Glutamatergic neuron (in vitro differentiated cells): ENCODE measurements at regions not wholly inside any gene's neighbourhood (a gene's known extent, or its start where the extent isn't known, plus 50 kb on each side); places are given as distances from the start of the nearest gene placed in this dataset.

Experiments
- DNase-seq: peaks from one replicate; pipeline ENCODE4 v3.0.0; 2022
- H3K27ac Mint-ChIP-seq: one replicate; pipeline ENCODE4 v1.8.0; 2020; ENCODE audit warnings: mild to moderate bottlenecking, mixed read lengths, inconsistent platforms; ENCODE audit not compliant: unreplicated experiment
- H3K27me3 Mint-ChIP-seq: one replicate; pipeline ENCODE4 v1.8.0; 2020; ENCODE audit warnings: mild to moderate bottlenecking, moderate library complexity, mixed read lengths, inconsistent platforms; ENCODE audit not compliant: unreplicated experiment
- H3K36me3 Mint-ChIP-seq: one replicate; pipeline ENCODE4 v1.8.0; 2020; ENCODE audit warnings: mild to moderate bottlenecking, mixed read lengths, inconsistent platforms; ENCODE audit not compliant: unreplicated experiment
- H3K4me1 Mint-ChIP-seq: one replicate; pipeline ENCODE4 v1.8.0; 2020; ENCODE audit warnings: mild to moderate bottlenecking, low read depth, mixed read lengths, inconsistent platforms; ENCODE audit not compliant: unreplicated experiment
- H3K4me3 Mint-ChIP-seq: one replicate; pipeline ENCODE4 v1.8.0; 2020; ENCODE audit warnings: mild to moderate bottlenecking, mixed read lengths, inconsistent platforms; ENCODE audit not compliant: unreplicated experiment
- H3K9me3 Mint-ChIP-seq: one replicate; pipeline ENCODE4 v1.8.0; 2020; ENCODE audit warnings: mild to moderate bottlenecking, moderate library complexity, mixed read lengths, inconsistent platforms; ENCODE audit not compliant: unreplicated experiment
- TF ChIP-seq, protein P1 (sequence below): fragments of 200-600 bp; sonication (generic); IDR thresholded peaks from one replicate; pipeline ENCODE4 v1.5.0; 2021; ENCODE audit not compliant: partially characterized antibody, unreplicated experiment

DNA sequence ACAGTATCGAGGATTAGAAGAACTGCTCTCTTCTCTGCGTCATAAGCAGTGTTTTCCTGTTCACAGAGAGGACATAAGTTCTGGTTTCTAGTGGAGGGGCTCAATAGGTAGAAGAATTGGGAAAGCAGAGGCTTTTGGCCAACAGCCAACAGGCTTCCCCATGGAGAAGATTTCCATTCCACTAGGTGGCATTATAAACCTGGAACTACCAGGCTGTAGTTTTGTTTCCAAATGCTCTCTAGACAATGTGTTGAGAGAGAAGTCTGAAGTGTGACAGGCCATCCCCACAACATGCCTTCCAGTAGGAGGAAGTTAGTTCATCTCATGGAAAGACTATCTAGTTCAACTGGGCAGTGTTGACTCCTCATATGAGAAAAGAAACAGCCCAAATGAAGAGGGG is 63.8 kb upstream of the ANXA10 start:
- peaks cover 18% of the 10 kb centered on the region for H3K36me3 Mint-ChIP-seq
- H3K9me3 Mint-ChIP-seq = peaks cover 1% of the 10 kb centered on the region

DNA sequence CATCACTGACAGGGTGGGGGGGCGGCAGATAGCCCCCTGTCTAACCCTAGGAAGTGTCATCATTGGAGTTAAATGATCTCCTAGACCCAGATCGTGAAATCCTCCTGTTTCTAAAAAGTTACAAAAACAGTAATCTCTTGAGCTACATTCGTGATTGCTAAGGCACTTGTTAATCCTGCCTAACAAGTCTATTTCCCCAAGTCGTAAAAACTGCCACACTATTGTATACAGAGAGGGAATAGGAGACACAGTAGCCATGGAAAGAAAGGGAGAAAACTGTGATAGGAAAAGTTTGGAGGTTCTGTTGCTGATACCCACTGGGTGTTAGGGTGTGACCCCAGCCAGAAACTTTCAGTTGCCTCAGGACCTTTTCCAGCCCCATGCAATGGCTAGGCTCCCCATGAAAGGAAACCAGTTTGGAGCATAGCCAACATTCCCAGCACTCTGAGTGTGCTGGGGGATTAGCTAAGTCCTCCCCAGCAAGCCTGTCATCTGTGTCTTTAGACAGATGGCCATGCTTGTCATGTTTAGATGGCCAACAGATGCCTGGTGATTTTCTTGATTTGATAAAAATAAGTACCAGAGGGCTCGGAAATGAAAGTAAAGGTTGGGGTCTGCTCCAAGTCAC is 63.3 kb upstream of the ANXA10 start:
- no peak for DNase-seq
- H3K27me3 Mint-ChIP-seq = peaks cover 4% of the 10 kb centered on the region
- no peak overlapping the region for H3K4me3 Mint-ChIP-seq
- peaks cover 18% of the 10 kb centered on the region for H3K36me3 Mint-ChIP-seq
- H3K4me1 Mint-ChIP-seq = no peaks in the 10 kb centered on the region
- peaks cover 1% of the 10 kb centered on the region for H3K9me3 Mint-ChIP-seq
- TF ChIP-seq, protein P1, sequence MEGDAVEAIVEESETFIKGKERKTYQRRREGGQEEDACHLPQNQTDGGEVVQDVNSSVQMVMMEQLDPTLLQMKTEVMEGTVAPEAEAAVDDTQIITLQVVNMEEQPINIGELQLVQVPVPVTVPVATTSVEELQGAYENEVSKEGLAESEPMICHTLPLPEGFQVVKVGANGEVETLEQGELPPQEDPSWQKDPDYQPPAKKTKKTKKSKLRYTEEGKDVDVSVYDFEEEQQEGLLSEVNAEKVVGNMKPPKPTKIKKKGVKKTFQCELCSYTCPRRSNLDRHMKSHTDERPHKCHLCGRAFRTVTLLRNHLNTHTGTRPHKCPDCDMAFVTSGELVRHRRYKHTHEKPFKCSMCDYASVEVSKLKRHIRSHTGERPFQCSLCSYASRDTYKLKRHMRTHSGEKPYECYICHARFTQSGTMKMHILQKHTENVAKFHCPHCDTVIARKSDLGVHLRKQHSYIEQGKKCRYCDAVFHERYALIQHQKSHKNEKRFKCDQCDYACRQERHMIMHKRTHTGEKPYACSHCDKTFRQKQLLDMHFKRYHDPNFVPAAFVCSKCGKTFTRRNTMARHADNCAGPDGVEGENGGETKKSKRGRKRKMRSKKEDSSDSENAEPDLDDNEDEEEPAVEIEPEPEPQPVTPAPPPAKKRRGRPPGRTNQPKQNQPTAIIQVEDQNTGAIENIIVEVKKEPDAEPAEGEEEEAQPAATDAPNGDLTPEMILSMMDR = no peak
- no peak overlapping the region for H3K27ac Mint-ChIP-seq

More for the DNA sequence above, 63.8 kb upstream of the ANXA10 start:
- Mint-ChIP-seq H3K4me3 (no peak overlapping the region), H3K4me1 (no peaks in the 10 kb centered on the region), H3K27me3 (peaks cover 4% of the 10 kb centered on the region), H3K27ac (no peak overlapping the region)
- TF ChIP-seq, protein P1 = no peak
- no peak for DNase-seq

DNA sequence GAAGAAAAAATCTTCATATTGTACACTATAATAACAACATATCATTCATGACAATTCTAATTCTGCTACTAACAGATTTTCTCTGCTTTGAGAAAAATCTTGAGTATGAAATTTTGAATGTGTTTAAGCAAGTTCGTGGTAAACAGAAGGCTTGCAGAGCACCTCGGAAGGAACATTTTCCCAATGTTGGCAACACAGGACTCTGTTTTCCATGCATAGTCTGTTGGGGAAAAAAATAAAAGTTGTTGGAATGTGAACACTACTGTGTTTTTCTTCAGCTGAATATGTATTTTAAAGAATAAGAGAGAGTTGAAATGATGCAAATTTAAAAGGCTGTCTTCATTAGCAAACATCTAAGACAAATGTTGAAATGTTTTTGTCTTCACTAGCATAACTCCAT is 54.7 kb upstream of the ANXA10 start:
- Mint-ChIP-seq H3K27me3 (peaks cover 1% of the 10 kb centered on the region), H3K4me1 (no peaks in the 10 kb centered on the region), H3K4me3 (no peak overlapping the region), H3K27ac (no peak overlapping the region), H3K36me3 (no peaks in the 10 kb centered on the region), H3K9me3 (no peaks in the 10 kb centered on the region)
- DNase-seq = no peak
- TF ChIP-seq, protein P1 = no peak

DNA sequence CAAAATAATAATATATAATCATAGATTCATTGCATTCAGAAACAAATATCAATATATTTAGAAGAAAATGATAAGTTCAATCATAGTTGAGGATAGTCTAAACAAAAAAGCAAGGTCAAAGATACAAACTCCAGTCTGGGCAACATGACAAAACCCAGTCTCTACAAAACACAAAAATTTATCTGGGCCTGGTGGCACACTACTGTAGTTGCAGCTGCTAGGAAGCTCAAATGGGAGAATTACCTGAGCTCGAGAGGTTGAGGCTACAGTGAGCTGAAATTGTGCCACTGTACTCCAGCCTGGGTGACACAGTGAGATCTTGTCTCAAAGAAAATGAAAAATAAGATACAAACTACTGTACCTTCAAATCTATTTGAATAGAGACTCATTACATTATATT is 52.7 kb upstream of the ANXA10 start:
- Mint-ChIP-seq H3K9me3 (no peaks in the 10 kb centered on the region), H3K4me1 (no peaks in the 10 kb centered on the region), H3K4me3 (no peak overlapping the region), H3K27ac (no peak overlapping the region), H3K36me3 (no peaks in the 10 kb centered on the region), H3K27me3 (peaks cover 1% of the 10 kb centered on the region)
- TF ChIP-seq, protein P1 = no peak
- DNase-seq = no peak
